Sciatic nerve (tissue), 2 donors: ENCODE measurements at regions not wholly inside any gene's neighbourhood (a gene's known extent, or its start where the extent isn't known, plus 50 kb on each side); places are given as distances from the start of the nearest gene placed in this dataset.

ENCODE experiments used
- ATAC-seq: fragments of 200-7000 bp; cut with Tn5 transposase; one replicate; pipeline ENCODE4 v1.9.1; 2020; ENCODE audit warnings: mild to moderate bottlenecking, moderate library complexity
- DNase-seq: peaks from one replicate; pipeline ENCODE4 v3.0.0-alpha.2; 2020; ENCODE audit warnings: low spot score
- intact Hi-C: fragments of 100-400 bp; cut with DNase I; formaldehyde crosslinking; loops from one replicate; pipeline ENCODE4 v1.14.2; 2022
- donor health status: DM: no; HTN: no; CAD: no.
- donor health status: DM: no; HTN: no; CAD: no.

GRCh38 chr4:115310641-115311040 is 197.2 kb upstream of the NDST4 start:
- ATAC-seq = no peak
- intact Hi-C loops = no loop called here
- DNase-seq = no peak

DNA sequence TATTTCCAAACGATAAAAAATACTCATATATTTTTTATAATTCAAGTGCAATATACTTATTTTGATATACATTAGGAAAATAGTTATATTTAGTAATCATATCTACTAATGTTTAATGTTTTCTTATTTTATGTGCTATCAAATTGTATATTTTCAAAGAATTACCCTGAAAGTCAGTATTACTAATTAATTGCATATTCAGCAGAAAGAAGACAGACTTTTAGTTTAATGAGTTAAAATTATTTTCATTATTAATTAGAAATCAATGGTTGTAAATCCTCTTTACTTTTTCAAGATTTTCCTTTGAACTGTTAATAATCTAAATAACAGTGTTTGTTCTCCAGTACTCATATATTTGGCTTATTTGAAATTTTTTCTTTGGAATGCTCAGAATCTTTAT is 181.3 kb upstream of the NDST4 start:
- DNase-seq (no peak), ATAC-seq (no peak)
- intact Hi-C loops = no loop called here

- intact Hi-C loops = no loop called here
- ATAC-seq (no peak), DNase-seq (no peak)
These were observed 179.7 kb upstream of the NDST4 start for GRCh38 chr4:115293093-115293462.

GRCh38 chr4:115292320-115293092 is 179.1 kb upstream of the NDST4 start:
- DNase-seq (no peak), ATAC-seq (no peak)
- intact Hi-C loops = no loop called here

- ATAC-seq = no peak
- intact Hi-C loops = no loop called here
- DNase-seq = no peak
These were observed 174.0 kb upstream of the NDST4 start for GRCh38 chr4:115287426-115287825.

DNA sequence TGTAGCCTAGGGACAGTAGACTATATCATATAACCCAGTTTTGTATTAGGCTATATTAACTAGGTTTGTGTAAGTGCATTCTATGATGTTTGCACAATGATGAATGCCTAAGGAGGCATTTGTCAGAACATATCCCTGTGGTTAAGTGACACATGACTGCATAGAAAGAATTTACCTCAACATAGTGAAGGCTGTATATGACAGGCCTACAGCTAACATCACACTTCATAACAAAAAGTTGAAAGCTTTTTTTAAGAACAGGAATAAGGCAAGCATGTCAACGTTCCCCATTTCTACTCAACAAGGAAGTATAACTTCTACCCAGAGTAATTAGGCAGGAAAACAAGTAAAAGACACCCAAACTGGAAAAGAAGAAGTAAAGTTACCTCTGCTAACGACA is 165.9 kb upstream of the NDST4 start:
- DNase-seq (no peak), ATAC-seq (no peak)
- intact Hi-C loops = no loop called here

DNA sequence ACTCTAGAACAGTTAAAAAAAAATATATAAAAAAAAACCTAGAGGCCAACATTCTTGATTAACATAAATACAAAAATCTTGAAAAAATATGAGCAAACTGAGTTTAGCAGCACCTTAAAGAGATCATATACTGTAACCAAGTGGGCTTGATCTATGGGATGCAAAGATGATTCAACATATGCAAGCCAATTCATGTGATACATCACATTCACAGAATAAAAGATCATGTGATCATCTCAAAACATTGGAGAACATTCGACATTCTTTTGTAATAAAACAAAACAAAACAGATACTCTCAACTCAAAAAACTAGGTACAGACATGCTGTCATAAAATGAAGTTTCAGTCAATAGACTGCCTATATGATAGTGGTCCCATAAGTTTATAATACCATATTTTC is 165.4 kb upstream of the NDST4 start:
- DNase-seq = no peak

DNA sequence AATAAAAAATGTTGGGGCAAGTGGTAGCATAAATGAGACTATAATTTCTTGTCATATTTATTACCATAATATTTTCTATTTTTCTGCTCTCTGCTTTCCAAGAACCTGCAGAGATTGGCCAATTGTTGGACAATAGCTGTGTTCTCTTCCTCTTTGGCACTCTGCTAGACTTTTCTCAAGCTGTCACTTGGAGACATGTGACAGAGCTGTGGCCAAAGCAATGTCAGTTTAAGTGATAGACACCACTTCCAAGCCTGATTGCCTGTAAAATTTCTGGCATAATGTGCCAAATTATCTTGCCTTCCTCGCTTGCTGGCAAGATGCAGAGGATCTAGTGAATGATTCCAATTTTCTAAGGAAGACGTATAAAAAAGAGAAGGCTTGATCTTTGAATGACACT is 162.2 kb upstream of the NDST4 start:
- intact Hi-C loops = no loop called here
- no peak for ATAC-seq

More for the DNA sequence above, 165.4 kb upstream of the NDST4 start:
- intact Hi-C loops = no loop called here
- ATAC-seq = no peak

DNA sequence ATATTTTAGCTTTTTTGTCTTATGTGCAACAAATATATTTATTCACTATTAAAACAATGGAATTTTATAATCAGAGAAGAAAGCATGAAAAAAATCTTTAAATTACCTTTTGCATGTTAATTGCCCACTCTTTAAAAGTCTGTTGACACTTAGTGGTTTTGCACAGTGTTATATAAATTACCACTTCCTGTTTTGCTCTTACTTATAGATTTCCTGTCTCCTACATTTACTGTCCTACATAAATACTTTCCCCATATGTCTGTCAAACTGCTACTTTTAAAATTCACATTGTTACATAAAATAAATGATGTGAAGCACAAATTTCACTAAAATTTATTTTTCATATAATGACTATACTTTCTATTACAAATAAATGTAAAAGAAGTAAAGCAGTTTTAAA is 161.1 kb upstream of the NDST4 start:
- ATAC-seq (no peak), DNase-seq (no peak)
- intact Hi-C loops = no loop called here

More for the DNA sequence above, 162.2 kb upstream of the NDST4 start:
- no peak for DNase-seq

- intact Hi-C loops = no loop called here
- no peak for ATAC-seq
- no peak for DNase-seq
These were observed 159.2 kb upstream of the NDST4 start for GRCh38 chr4:115272594-115272993.

GRCh38 chr4:115272185-115272584 is 158.8 kb upstream of the NDST4 start:
- ATAC-seq = no peak
- intact Hi-C loops = no loop called here
- no peak for DNase-seq

DNA sequence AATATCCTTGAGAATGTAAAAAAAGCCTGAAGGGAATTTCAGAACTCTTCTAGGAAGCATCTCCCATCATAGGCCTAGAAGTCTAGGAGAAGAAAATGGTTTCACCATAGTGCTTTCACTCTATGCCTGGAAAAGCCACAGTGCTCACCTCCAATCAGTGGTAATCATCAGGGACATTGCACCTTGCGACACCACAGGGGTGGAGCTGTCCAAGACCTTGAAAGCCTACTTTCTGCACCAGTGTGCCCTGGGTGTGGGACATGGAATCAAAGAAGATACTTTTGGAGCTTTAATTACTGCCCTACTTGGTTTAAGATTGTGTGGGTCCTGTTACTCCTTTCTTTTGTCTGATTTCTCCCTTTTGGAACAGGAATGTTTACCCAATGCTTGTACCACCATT is 146.8 kb upstream of the NDST4 start:
- ATAC-seq = no peak
- no peak for DNase-seq
- intact Hi-C loops = no loop called here

DNA sequence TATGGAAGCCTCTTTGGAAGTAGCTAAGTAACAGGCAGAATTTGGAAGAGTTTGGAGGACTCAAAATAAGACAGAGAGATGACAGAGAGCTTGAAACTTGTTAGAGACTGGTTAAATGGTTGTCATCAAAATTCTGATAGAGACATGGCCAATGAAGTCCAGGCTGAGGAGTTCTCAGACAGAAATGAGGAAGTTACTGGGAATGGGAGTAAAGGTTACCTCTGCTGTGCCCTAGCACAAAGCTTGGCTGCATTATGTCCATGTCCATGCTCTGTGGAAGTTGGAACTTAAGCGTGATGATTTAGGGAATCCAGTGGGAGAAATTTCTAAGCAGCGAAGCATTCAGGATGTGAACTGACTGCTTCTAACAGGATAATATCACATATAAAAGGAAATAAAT is 146.2 kb upstream of the NDST4 start:
- no peak for DNase-seq
- ATAC-seq = no peak
- intact Hi-C loops = no loop called here

GRCh38 chr4:115249808-115250207 is 136.4 kb upstream of the NDST4 start:
- intact Hi-C loops = no loop called here
- no peak for ATAC-seq

GRCh38 chr4:115234405-115235093 is 121.1 kb upstream of the NDST4 start:
- ATAC-seq = no peak
- intact Hi-C loops = no loop called here
- no peak for DNase-seq

More at GRCh38 chr4:115249808-115250207, 136.4 kb upstream of the NDST4 start:
- no peak for DNase-seq

DNA sequence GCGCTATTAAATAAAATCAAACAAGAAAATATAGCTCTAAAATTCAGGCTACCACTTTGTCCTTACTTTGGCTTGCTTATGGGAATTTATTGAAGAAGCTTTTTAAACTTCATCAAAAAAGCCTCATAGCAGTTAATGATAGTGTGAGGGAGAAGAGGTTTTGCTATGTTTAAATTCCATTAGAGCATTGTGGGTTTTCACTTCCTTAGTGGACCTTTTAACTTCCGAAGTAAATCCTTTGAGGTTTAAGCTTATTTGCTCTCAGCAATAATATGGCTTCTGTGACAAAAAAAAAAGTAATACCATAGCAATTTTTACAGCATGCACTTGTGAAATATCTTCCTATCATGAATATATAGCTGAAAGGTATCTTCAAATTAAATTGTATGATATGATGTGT is 120.2 kb upstream of the NDST4 start:
- DNase-seq (no peak), ATAC-seq (no peak)
- intact Hi-C loops = no loop called here

DNA sequence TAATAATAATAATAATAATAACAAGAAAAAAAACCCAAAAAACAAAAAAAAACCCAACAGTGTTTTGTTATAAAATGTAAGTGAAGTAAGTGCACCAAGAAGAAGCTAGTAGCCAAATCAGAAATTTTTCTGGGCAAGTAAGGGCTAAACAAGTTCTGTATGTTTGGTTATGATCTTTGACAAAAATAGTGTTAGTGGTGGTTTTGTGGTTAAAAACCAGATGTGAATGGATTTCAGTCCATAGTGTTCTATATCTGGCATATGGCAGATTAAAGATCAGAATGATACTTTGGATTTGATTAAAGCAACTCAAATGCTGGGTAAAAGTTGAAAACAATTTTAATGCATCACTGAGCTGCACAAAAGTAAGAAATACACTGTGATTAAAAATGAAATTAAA is 116.5 kb upstream of the NDST4 start:
- no peak for DNase-seq
- no peak for ATAC-seq
- intact Hi-C loops = no loop called here

DNA sequence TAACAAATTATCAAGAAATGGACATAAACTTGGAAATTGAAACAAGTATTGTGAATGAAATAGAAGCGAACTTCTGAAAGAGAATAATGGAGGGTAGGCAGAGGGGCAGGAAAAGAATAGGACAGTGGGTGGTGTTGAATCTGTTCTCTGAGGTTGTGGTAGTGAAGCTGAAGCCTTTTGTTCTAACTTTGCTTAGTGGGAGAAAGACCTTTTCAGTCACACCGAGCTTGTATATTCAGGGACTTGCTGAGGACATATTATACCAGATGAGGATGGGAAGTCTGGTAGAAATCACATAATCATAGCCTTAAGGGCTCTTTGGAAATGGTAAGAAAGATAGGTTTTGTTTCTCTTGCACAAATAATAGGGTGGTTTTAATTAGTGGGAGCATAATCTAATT is 115.4 kb upstream of the NDST4 start:
- intact Hi-C loops = no loop called here
- ATAC-seq = no peak
- DNase-seq = no peak

GRCh38 chr4:115222061-115222460 is 108.6 kb upstream of the NDST4 start:
- intact Hi-C loops = no loop called here

DNA sequence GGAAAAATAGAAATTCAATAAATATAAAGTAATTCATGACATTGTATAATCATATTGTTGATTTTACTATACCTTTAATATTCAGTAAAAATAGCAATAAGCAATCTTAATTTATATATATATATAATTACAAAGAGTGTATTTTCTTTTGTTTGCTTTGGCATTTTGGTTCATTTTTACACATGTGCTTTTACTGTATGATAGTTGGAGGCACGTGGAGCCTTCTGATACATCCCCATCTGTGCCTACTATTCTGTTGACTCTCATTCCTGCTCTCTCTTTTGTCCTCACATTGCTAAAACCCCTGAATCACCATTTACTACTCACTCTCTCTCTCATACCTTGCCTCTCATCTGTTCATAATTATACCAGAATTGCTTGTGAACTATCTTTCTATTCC is 106.4 kb upstream of the NDST4 start:
- ATAC-seq (no peak), DNase-seq (no peak)
- intact Hi-C loops = no loop called here

More at GRCh38 chr4:115222061-115222460, 108.6 kb upstream of the NDST4 start:
- ATAC-seq (no peak), DNase-seq (no peak)
